Pancreas (tissue), 10 donors: ENCODE measurements at regions not wholly inside any gene's neighbourhood (a gene's known extent, or its start where the extent isn't known, plus 50 kb on each side); places are given as distances from the start of the nearest gene placed in this dataset.
A peak's percentile ranks its signal among the peaks of the same experiment; 100 is the strongest.

Experiments used
- ATAC-seq, 4 donors: fragments of 200-7000 bp; cut with Tn5 transposase; one replicate each; pipeline versions ENCODE4 v1.8.0 to v1.9.1; 2020; ENCODE audit warnings: mild to moderate bottlenecking in 4 of 4, moderate library complexity in 4 of 4
- DNase-seq, 6 donors: peaks; one replicate each; pipeline ENCODE4 v3.0.0-alpha.2; 2020
- FAIRE-seq: peaks from 2 replicates; lab custom pipeline; 2012; peaks lifted over from hg19 to GRCh38; lab: Jason Lieb, UNC
- H3K27ac ChIP-seq, 4 donors: fragments of 200-600 bp; sonication (generic); 1 replicate in 3 of 4; 2 replicates in 1 of 4; pipeline versions ENCODE4 v1.5.0 to v1.8.0; 2020
- H3K27me3 ChIP-seq, 4 donors: fragments of 200-600 bp; one replicate each; pipeline ENCODE4 v1.8.0; 2021
- H3K36me3 ChIP-seq, 3 donors: fragments of 200-600 bp; sonication (generic) in 1 of 3; one replicate each; pipeline versions ENCODE4 v1.5.0 to v1.8.0; 2020 to 2021
- H3K4me1 ChIP-seq, 3 donors: fragments of 200-600 bp; one replicate each; pipeline ENCODE4 v1.8.0; 2021
- H3K4me3 ChIP-seq, 4 donors: fragments of 200-600 bp; sonication (generic) in 2 of 4; one replicate each; pipeline versions ENCODE4 v1.5.0 to v1.8.0; 2020 to 2021
- H3K9me3 ChIP-seq, 4 donors: fragments of 200-600 bp; one replicate each; pipeline ENCODE4 v1.8.0; 2021
- CTCF ChIP-seq, 4 donors: fragments of 200-600 bp; sonication (generic) in 3 of 4; IDR thresholded peaks; one replicate each; pipeline versions ENCODE4 v1.5.0 to v1.8.0; 2021; ENCODE audit warnings: antibody characterized with exemption in 4 of 4
- WGBS, 2 donors: extraction: QIAGEN DNeasy Blood & Tissue Kit; methylation state at CpG; one replicate each; pipeline ENCODE4 v1.1.7; 2013; 5-methylcytosine and 5-hydroxymethylcytosine counted together
- intact Hi-C, 3 donors: fragments of 100-400 bp; cut with DNase I; formaldehyde crosslinking; loops; one replicate each; pipeline versions ENCODE4 v1.11.1 to v1.14.2; 2022
- donor health status: healthy with polysubstance abuse.
- donor health status: DM: no; HTN: no; CAD: no; lungs with moderate emphysema.
- donor health status: DM: no; HTN: no; CAD: no.
- donor health status: control.
- donor health status: control.
- donor health status: Bipolar disorder and iron deficiency.
- donor health status: DM: yes; HTN: yes; CAD: no.
- donor health status: DM: no; HTN: no; CAD: no.
- donor health status: DM: no; HTN: no; CAD: no.
- donor health status: DM: yes; HTN: yes; CAD: no.

GRCh38 chr14:97584528-97584927 lies 787.3 kb downstream of the VRK1 start:
- no peak for TF ChIP-seq CTCF (IDR thresholded peaks at IDR 0.05)
- Histone ChIP-seq H3K27ac (no peak overlapping the region), H3K36me3 (no peaks in the 10 kb centered on the region), H3K27me3 (no peaks in the 10 kb centered on the region), H3K4me3 (no peak overlapping the region), H3K4me1 (no peaks in the 10 kb centered on the region), H3K9me3 (no peaks in the 10 kb centered on the region)
- DNase-seq, result no peak
- 29 to 33% methylated on average over 2 of the region's 2 CpGs for WGBS, 2 donors
- no peak for FAIRE-seq
- intact Hi-C loops, result no loop called here
- ATAC-seq, result no peak

- DNase-seq (no peak), FAIRE-seq (no peak), ATAC-seq (no peak)
- H3K27ac ChIP-seq, result no peak overlapping the region
- no peaks in the 10 kb centered on the region for H3K4me1 ChIP-seq
- intact Hi-C loops, result no loop called here
- no peak for TF ChIP-seq CTCF (IDR thresholded peaks at IDR 0.05)
- no peaks in the 10 kb centered on the region for H3K9me3 ChIP-seq
- H3K4me3 ChIP-seq, result no peak overlapping the region
- H3K27me3 ChIP-seq, result peaks cover 0 to 3% (median 0%) of the 10 kb centered on the region in 4 donors
- no peaks in the 10 kb centered on the region for H3K36me3 ChIP-seq
- WGBS, 2 donors, result 38 to 51% methylated on average over 5 of the region's 5 CpGs
These were observed 795.3 kb downstream of the VRK1 start for GRCh38 chr14:97592341-97592980.

GRCh38 chr14:97594306-97594705 lies 797.1 kb downstream of the VRK1 start:
- ATAC-seq, result no peak
- Histone ChIP-seq H3K27ac (no peak overlapping the region), H3K9me3 (no peaks in the 10 kb centered on the region), H3K4me1 (no peaks in the 10 kb centered on the region), H3K27me3 (peaks cover 0 to 5% (median 0%) of the 10 kb centered on the region in 4 donors), H3K4me3 (no peak overlapping the region), H3K36me3 (no peaks in the 10 kb centered on the region)
- no peak for TF ChIP-seq CTCF (IDR thresholded peaks at IDR 0.05)
- DNase-seq, result no peak
- no peak for FAIRE-seq
- intact Hi-C loops, result no loop called here
- 58 to 65% methylated on average over 1 of the region's 1 CpG for WGBS, 2 donors

GRCh38 chr14:97602438-97603117 lies 805.4 kb downstream of the VRK1 start:
- WGBS, 2 donors, result 50 to 63% methylated on average over 13 of the region's 13 CpGs

More at GRCh38 chr14:97602438-97603117, 805.4 kb downstream of the VRK1 start:
- TF ChIP-seq CTCF (IDR thresholded peaks at IDR 0.05), result no peak
- no peaks in the 10 kb centered on the region for H3K9me3 ChIP-seq
- DNase-seq (no peak), FAIRE-seq (no peak), ATAC-seq (peak in 1 of 4 donors; percentile 14)
- peaks cover 0 to 29% (median under 1%) of the 10 kb centered on the region in 4 donors for H3K27me3 ChIP-seq
- no peak overlapping the region for H3K4me3 ChIP-seq
- no peaks in the 10 kb centered on the region for H3K36me3 ChIP-seq
- H3K4me1 ChIP-seq, result no peaks in the 10 kb centered on the region
- no peak overlapping the region for H3K27ac ChIP-seq
- intact Hi-C loops, result no loop called here
